HUES64 (cell line): ENCODE measurements at regions not wholly inside any gene's neighbourhood (a gene's known extent, or its start where the extent isn't known, plus 50 kb on each side); places are given as distances from the start of the nearest gene placed in this dataset.
"Not testable (repeated sequence)": the region's sequence is repeated elsewhere in the genome, so short reads cannot be mapped to it uniquely, and the experiment has no call there.

Experiments used
- H3K27ac ChIP-seq: 2 replicates; pipeline ENCODE4 v1.7.0; 2013; ENCODE audit warnings: low read depth, low read length, inconsistent platforms
- H3K27me3 ChIP-seq: 2 replicates; pipeline ENCODE4 v1.6.1; 2013; ENCODE audit warnings: mild to moderate bottlenecking, low read length; ENCODE audit not compliant: insufficient read depth
- H3K36me3 ChIP-seq: 2 replicates; pipeline ENCODE4 v1.6.1; 2013; ENCODE audit warnings: mild to moderate bottlenecking, low read length; ENCODE audit not compliant: insufficient read depth
- H3K4me1 ChIP-seq: 2 replicates; pipeline ENCODE4 v1.6.1; 2013; ENCODE audit warnings: mild to moderate bottlenecking, low read length, moderate library complexity; ENCODE audit not compliant: insufficient read depth
- H3K4me3 ChIP-seq: 2 replicates; pipeline ENCODE4 v1.5.1; 2013; ENCODE audit warnings: mild to moderate bottlenecking, low read length, moderate library complexity
- H3K9ac ChIP-seq: 2 replicates; pipeline ENCODE4 v1.6.1; 2013; ENCODE audit warnings: mild to moderate bottlenecking, low read depth, low read length
- H3K9me3 ChIP-seq: 2 replicates; pipeline ENCODE4 v1.6.1; 2013; ENCODE audit warnings: low read depth, low read length; ENCODE audit not compliant: insufficient read depth
- WGBS: fragments of 150-250, 120-280 bp; methylation state at CpG from one replicate; pipeline ENCODE4 v1.1.7; 2013; ENCODE audit warnings: missing lambda C conversion rate; 5-methylcytosine and 5-hydroxymethylcytosine counted together

GRCh38 chr2:7860693-7861092, 821.2 kb upstream of the ID2 start:
- whole genome bisulfite sequencing = 85% methylated on average over 2 of the region's 2 CpGs
- Histone ChIP-seq H3K9me3 (no peaks in the 10 kb centered on the region), H3K4me3 (no peak overlapping the region), H3K27ac (no peak overlapping the region), H3K9ac (no peak overlapping the region), H3K36me3 (no peaks in the 10 kb centered on the region), H3K27me3 (no peaks in the 10 kb centered on the region), H3K4me1 (no peaks in the 10 kb centered on the region)

- WGBS = 90% methylated on average over 8 of the region's 8 CpGs
- no peaks in the 10 kb centered on the region for H3K9me3 ChIP-seq
- H3K4me3 ChIP-seq = no peak overlapping the region
- no peaks in the 10 kb centered on the region for H3K4me1 ChIP-seq
- H3K27ac ChIP-seq = no peak overlapping the region
- H3K27me3 ChIP-seq = no peaks in the 10 kb centered on the region
- no peaks in the 10 kb centered on the region; the same call in 1 of the 2 replicates for H3K36me3 ChIP-seq
- H3K9ac ChIP-seq = no peak overlapping the region
Observed at GRCh38 chr2:7861910-7862702, 819.8 kb upstream of the ID2 start.

- Histone ChIP-seq H3K27ac (no peak overlapping the region), H3K27me3 (no peaks in the 10 kb centered on the region), H3K9me3 (no peaks in the 10 kb centered on the region), H3K9ac (no peak overlapping the region), H3K4me1 (peaks cover 12% of the 10 kb centered on the region), H3K36me3 (peaks cover 3% of the 10 kb centered on the region; the same call in 1 of the 2 replicates), H3K4me3 (no peak overlapping the region)
- 92% methylated on average over 3 of the region's 3 CpGs for WGBS
Observed at GRCh38 chr2:7866104-7866503, 815.8 kb upstream of the ID2 start.

- Histone ChIP-seq H3K27ac (no peak overlapping the region), H3K36me3 (peaks cover 3% of the 10 kb centered on the region; the same call in 1 of the 2 replicates), H3K9ac (no peak overlapping the region), H3K4me3 (no peak overlapping the region), H3K4me1 (peaks cover 18% of the 10 kb centered on the region), H3K9me3 (no peaks in the 10 kb centered on the region), H3K27me3 (no peaks in the 10 kb centered on the region)
- WGBS = 97% methylated on average over 2 of the region's 2 CpGs
Observed at GRCh38 chr2:7866825-7867224, 815.0 kb upstream of the ID2 start.

- 100% methylated on average over 1 of the region's 2 CpGs for WGBS
Observed at GRCh38 chr2:7867867-7868266, 814.0 kb upstream of the ID2 start.

GRCh38 chr2:7868836-7869235, 813.0 kb upstream of the ID2 start:
- WGBS = 84% methylated on average over 6 of the region's 6 CpGs
- H3K36me3 ChIP-seq = peaks cover 3% of the 10 kb centered on the region; the same call in 1 of the 2 replicates
- no peak overlapping the region for H3K27ac ChIP-seq
- H3K4me3 ChIP-seq = no peak overlapping the region
- peaks cover 25% of the 10 kb centered on the region for H3K4me1 ChIP-seq
- H3K9ac ChIP-seq = no peak overlapping the region
- no peaks in the 10 kb centered on the region for H3K27me3 ChIP-seq
- H3K9me3 ChIP-seq = no peaks in the 10 kb centered on the region

More at GRCh38 chr2:7867867-7868266, 814.0 kb upstream of the ID2 start:
- no peak overlapping the region for H3K4me3 ChIP-seq
- peaks cover 25% of the 10 kb centered on the region for H3K4me1 ChIP-seq
- H3K27ac ChIP-seq = no peak overlapping the region
- no peaks in the 10 kb centered on the region for H3K27me3 ChIP-seq
- H3K36me3 ChIP-seq = peaks cover 3% of the 10 kb centered on the region; the same call in 1 of the 2 replicates
- H3K9me3 ChIP-seq = no peaks in the 10 kb centered on the region
- no peak overlapping the region for H3K9ac ChIP-seq

- not testable (repeated sequence) for H3K9me3 ChIP-seq, H3K27me3 ChIP-seq, H3K36me3 ChIP-seq
- H3K9ac ChIP-seq = peak overlapping the region; percentile 55; the same call in 1 of the 2 replicates
- peak overlapping the region; percentile 32; the same call in 1 of the 2 replicates for H3K4me3 ChIP-seq
- peaks cover 36% of the 10 kb centered on the region for H3K4me1 ChIP-seq
- peak overlapping the region; percentile 46; the same call in 1 of the 2 replicates for H3K27ac ChIP-seq
- WGBS = 33% methylated on average over 8 of the region's 8 CpGs
Observed at GRCh38 chr2:7876445-7876844, 805.4 kb upstream of the ID2 start.

- Histone ChIP-seq H3K4me3 (peak overlapping the region; percentile 47), H3K9ac (peak overlapping the region; percentile 79)
- H3K27me3 ChIP-seq = not testable (repeated sequence)
Observed at GRCh38 chr2:7878266-7878665, 803.6 kb upstream of the ID2 start.

GRCh38 chr2:7878786-7879482, 802.9 kb upstream of the ID2 start:
- 11% methylated on average over 12 of the region's 12 CpGs for WGBS
- peak overlapping the region; percentile 48 for H3K4me3 ChIP-seq
- no peaks in the 10 kb centered on the region for H3K27me3 ChIP-seq
- peak overlapping the region; percentile 99 for H3K27ac ChIP-seq
- peak overlapping the region; percentile 79 for H3K9ac ChIP-seq
- H3K36me3 ChIP-seq = peaks cover 30% of the 10 kb centered on the region
- H3K9me3 ChIP-seq = no peaks in the 10 kb centered on the region
- peaks cover 31% of the 10 kb centered on the region for H3K4me1 ChIP-seq

More at GRCh38 chr2:7878266-7878665, 803.6 kb upstream of the ID2 start:
- H3K9me3 ChIP-seq = not testable (repeated sequence)
- Histone ChIP-seq H3K36me3 (peaks cover 24% of the 10 kb centered on the region), H3K27ac (peak overlapping the region; percentile 88; the same call in 1 of the 2 replicates), H3K4me1 (peaks cover 31% of the 10 kb centered on the region)
- 8% methylated on average over 11 of the region's 12 CpGs for WGBS

GRCh38 chr2:7879483-7879835, 802.4 kb upstream of the ID2 start:
- Histone ChIP-seq H3K9ac (peak overlapping the region; percentile 79), H3K27me3 (no peaks in the 10 kb centered on the region), H3K27ac (peak overlapping the region; percentile 99), H3K36me3 (peaks cover 36% of the 10 kb centered on the region), H3K4me1 (peaks cover 31% of the 10 kb centered on the region), H3K9me3 (no peaks in the 10 kb centered on the region), H3K4me3 (peak overlapping the region; percentile 48)
- 34% methylated on average over 1 of the region's 1 CpG for WGBS

- Histone ChIP-seq H3K27me3 (no peaks in the 10 kb centered on the region), H3K9me3 (no peaks in the 10 kb centered on the region), H3K4me3 (peak overlapping the region; percentile 48), H3K36me3 (peaks cover 42% of the 10 kb centered on the region), H3K27ac (peak overlapping the region; percentile 99), H3K4me1 (peaks cover 31% of the 10 kb centered on the region), H3K9ac (peak overlapping the region; percentile 79)
- WGBS = 82% methylated on average over 2 of the region's 2 CpGs
Observed at GRCh38 chr2:7880126-7880525, 801.7 kb upstream of the ID2 start.
